ENCODE measurements at regions not wholly inside any gene's neighbourhood (a gene's known extent, or its start where the extent isn't known, plus 50 kb on each side); places are given as distances from the start of the nearest gene placed in this dataset.
A peak's percentile ranks its signal among the peaks of the same experiment; 100 is the strongest.

GRCh38 chr6:121522265-121522664 lies 86.8 kb downstream of the GJA1 start:
- TF ChIP-seq CTCF (IDR thresholded peaks at IDR 0.05) (no peak), POLR2A (IDR thresholded peaks at IDR 0.05) (peak in 1 of 2 donors; percentile 67)

Measured in thyroid gland (tissue), 4 donors.